GM19238 (cell line): ENCODE measurements at regions not wholly inside any gene's neighbourhood (a gene's known extent, or its start where the extent isn't known, plus 50 kb on each side); places are given as distances from the start of the nearest gene placed in this dataset.
"Not testable (repeated sequence)": the region's sequence is repeated elsewhere in the genome, so short reads cannot be mapped to it uniquely, and the experiment has no call there.

ENCODE experiments used
- DNase-seq: peaks from one replicate; pipeline ENCODE4 v3.0.0; 2011; ENCODE audit warnings: low spot score; ENCODE audit not compliant: insufficient read length

- DNase-seq, result no peak
Observed at GRCh38 chr2:111251711-111252110, 131.0 kb downstream of the BCL2L11 start.

DNA sequence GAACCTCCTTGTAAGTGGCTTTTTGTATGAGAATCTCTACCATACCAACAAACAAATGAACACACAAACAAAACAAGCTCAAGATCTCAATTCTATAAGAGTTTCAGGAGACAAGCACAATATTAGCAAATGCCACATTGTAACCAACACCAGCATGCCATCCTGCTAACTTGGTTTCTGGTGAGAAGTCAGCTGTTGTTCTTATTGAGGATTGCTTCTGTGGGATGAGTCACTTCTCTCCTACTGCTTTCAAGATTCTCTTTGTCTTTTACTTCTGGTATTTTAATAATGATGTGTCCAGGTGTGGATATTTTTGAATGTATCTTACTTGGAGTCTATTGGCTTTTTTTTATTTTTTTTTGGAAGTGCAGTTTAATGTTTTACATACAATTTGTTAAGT is 131.7 kb downstream of the BCL2L11 start:
- DNase-seq, result no peak

GRCh38 chr2:111254916-111255315 is 134.2 kb downstream of the BCL2L11 start:
- DNase-seq, result not testable (repeated sequence)

DNA sequence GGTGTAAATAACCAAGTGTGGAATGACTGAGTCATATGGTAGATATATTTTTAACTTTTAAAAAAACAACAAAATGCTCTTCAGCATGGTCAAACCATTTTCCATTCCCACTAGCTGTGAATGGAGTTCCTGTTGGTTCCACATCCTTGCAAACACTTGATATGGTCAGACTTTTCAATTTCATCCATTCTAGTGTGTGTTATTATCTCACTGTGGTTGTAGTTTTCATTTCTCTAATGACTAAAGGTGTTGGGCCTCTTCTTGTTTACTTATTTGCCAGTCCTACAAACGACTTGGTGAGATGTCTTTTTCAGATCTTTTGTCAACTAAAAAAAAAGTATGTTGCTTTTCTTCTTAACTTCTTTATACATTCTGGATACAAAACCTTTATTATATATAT is 135.9 kb downstream of the BCL2L11 start:
- DNase-seq, result not testable (repeated sequence)

DNA sequence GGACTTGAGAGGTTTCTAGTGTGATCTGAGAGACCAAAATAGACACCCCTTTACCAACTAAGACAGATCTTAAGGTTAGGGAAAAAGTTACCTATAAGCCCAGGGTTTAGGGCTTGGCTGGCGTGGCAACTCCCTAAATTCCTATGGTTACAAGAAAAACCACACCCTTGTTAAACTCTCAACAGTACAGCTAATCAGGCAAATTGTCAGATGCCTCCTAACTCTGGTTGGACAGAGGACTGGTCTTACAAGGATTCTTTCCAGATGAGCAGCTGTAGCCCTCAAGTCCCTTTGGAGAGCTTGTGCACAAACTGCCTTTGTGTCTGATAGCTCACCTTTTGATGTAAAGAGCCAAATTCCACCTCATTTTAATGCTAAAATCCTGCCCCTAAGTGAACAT is 136.9 kb downstream of the BCL2L11 start:
- not testable (repeated sequence) for DNase-seq

DNA sequence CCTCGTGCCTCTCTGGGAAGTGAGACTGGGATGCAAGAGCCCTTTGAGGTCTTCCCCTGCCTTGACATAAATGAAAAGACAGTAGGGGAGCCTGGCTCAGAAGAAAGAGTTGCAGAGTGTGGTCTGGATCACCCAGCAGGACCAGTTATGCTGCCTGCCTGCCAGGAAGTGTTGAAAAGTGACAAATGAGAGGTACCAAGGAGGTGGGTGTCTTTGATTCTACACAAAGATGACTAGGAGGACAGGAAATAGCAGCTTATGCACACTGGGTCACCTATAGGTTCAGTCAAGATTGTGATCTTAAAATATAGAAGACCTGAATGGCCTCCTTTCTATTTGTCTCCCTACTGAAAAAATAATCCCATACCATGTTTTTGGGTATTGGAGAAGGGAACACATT is 137.6 kb downstream of the BCL2L11 start:
- DNase-seq, result not testable (repeated sequence)

DNA sequence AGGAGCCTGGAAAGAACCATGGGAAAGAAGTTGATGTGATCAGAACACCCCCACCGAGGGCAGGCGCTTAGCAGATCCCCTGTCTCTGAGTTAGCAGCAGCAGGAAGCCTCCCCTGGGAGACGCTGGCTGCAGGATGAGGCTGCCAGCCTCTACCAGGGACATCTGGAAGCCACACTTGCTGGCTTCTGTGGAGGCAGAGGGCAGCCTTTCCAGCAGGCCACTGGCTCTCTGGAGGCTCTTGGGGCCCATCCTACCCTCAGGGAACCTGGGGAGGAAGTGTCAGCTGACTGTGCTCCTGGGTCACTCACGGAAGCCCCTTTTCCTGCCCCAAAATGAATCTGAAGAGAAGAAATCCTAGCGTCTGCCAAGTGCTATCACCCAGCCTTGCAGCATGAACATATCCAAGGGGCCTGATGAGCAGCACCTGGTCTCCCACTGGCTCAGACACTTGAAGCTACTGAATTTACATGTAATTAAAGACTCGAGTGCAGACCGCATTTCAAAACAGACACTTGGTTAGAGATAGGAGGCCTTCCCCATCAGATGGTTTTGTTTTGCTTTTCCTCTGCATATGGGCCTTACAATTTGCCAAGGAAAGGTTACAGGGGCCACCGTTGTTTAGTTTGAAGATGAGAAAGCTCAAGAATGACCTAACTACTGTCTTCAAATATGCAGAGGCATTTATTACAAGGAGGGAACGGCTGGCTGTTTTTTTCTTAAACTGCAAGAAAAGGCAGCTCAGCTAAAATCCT is 142.1 kb downstream of the BCL2L11 start:
- not testable (repeated sequence) for DNase-seq

- not testable (repeated sequence) for DNase-seq
Observed at GRCh38 chr2:111263380-111264017, 142.8 kb downstream of the BCL2L11 start.

DNA sequence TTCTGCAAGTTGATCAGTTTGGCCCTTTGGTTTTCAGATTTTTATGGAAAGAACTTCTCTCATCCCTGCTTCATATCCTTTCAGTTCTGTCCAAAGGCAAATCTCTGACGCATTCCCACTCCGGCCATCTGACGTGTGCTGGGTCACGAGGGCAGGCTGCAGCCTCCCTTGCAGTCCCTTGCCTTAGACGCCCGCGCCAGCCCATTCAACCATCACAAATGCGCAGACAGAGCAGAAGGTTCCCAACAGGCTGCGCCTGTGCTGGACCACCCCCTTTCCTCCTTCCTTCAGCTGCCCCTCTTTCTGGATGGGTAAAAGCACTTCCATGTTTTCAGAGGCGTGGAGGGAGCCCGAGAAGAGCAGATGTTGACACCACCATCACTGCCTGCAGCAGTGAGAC is 144.2 kb downstream of the BCL2L11 start:
- not testable (repeated sequence) for DNase-seq

- DNase-seq, result not testable (repeated sequence)
Observed at GRCh38 chr2:111266556-111266955, 145.8 kb downstream of the BCL2L11 start.

GRCh38 chr2:111267038-111267437 is 146.3 kb downstream of the BCL2L11 start:
- DNase-seq, result not testable (repeated sequence)

DNA sequence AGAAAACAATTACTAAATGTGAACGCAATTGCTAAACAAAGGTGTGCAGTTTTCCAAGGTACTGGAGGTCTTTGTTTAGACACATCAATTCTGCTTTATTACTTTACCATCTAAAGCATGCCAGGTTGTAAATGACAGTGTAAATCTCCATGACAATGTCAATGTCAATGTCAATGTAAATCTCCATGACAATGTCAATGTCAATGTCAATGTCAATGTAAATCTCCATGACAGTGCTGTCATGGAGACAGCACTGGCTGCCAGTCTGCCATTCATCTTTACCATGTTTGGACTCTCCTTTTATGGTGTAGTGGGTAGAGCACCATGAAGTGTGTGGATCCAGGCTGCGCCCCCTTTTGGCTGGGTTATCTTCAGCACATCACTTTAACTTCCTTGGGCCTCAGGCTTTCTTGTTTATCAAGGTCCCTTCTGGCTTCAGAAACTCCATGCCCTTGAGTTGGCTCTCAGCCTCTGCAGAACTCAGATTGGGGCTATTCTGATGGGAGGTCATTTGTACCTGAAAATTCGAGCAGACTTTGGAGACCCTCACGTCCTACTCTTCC is 149.1 kb downstream of the BCL2L11 start:
- DNase-seq, result not testable (repeated sequence)

DNA sequence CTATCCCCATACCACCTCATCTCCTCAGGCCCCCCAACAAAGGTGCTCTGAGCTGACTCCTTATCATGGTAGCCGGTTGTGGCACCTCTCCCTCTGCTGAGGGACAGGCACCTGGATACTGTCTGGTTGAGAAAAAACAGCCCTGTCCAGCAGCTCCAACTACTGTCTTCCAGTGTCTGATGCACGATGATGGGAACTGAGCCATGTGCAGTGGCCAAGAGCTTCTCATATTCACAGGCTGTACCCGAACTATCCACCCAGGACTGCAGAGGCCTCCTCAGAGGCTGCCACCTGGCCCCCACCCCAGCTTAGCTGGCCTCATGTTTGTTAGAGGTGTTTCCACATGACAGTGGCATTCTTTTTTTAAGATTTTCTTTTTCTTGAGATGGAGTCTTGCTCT is 149.9 kb downstream of the BCL2L11 start:
- DNase-seq, result not testable (repeated sequence)

- not testable (repeated sequence) for DNase-seq
Observed at GRCh38 chr2:111271647-111272304, 151.1 kb downstream of the BCL2L11 start.

DNA sequence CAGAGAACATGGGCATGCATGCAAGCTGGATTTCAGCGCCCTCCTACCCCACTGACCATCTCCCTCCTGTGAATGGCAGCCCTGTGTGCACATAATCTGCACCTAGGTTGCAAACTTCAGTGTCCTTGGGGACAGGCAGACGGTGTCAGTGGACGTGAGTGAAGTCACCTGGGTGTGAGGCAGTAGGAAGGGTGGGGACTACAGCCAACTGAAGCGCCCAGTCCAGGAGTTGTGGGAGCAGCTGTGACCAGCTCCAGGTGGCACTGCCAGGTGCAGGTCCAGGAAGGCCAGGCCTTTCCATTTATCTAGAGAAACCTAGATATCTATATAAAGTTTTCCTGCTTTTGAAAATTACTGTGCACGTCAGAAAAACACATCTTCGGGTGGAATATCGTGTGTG is 152.3 kb downstream of the BCL2L11 start:
- DNase-seq, result not testable (repeated sequence)

- not testable (repeated sequence) for DNase-seq
Observed at GRCh38 chr2:111275047-111275853, 154.5 kb downstream of the BCL2L11 start.

- DNase-seq, result not testable (repeated sequence)
Observed at GRCh38 chr2:111275854-111276171, 155.1 kb downstream of the BCL2L11 start.

- not testable (repeated sequence) for DNase-seq
Observed at GRCh38 chr2:111278133-111278532, 157.4 kb downstream of the BCL2L11 start.

- not testable (repeated sequence) for DNase-seq
Observed at GRCh38 chr2:111280709-111281286, 160.1 kb downstream of the BCL2L11 start.

- DNase-seq, result not testable (repeated sequence)
Observed at GRCh38 chr2:111282162-111282561, 161.4 kb downstream of the BCL2L11 start.
